Neural progenitor cell (in vitro differentiated cells): ENCODE measurements at regions not wholly inside any gene's neighbourhood (a gene's known extent, or its start where the extent isn't known, plus 50 kb on each side); places are given as distances from the start of the nearest gene placed in this dataset.

Source experiments
- DNase-seq: peaks from one replicate; pipeline ENCODE4 v3.0.0-alpha.2; 2016; ENCODE audit warnings: low spot score
- H2AFZ ChIP-seq: fragments of 200-600 bp; sonication (generic); replicated peaks from 2 replicates; pipeline ENCODE4 v1.6.1; 2016; ENCODE audit warnings: antibody characterized with exemption
- H3F3A ChIP-seq: fragments of 200-600 bp; sonication (generic); 2 replicates; pipeline ENCODE4 v1.6.1; 2016; ENCODE audit warnings: antibody characterized with exemption, low read depth
- H3K27ac ChIP-seq: fragments of 200-600 bp; sonication (generic); 2 replicates; pipeline ENCODE4 v1.5.1; 2016; ENCODE audit warnings: mild to moderate bottlenecking
- H3K27me3 ChIP-seq: fragments of 200-600 bp; sonication (generic); 2 replicates; pipeline ENCODE4 v1.6.1; 2016; ENCODE audit warnings: mild to moderate bottlenecking, moderate library complexity
- H3K36me3 ChIP-seq: fragments of 200-600 bp; sonication (generic); 2 replicates; pipeline ENCODE4 v1.5.1; 2016
- H3K4me1 ChIP-seq: fragments of 200-600 bp; sonication (generic); 2 replicates; pipeline ENCODE4 v1.6.1; 2016; ENCODE audit warnings: mixed run types
- H3K4me2 ChIP-seq: fragments of 200-600 bp; sonication (generic); 2 replicates; pipeline ENCODE4 v1.6.1; 2016
- H3K4me3 ChIP-seq: fragments of 200-600 bp; sonication (generic); 2 replicates; pipeline ENCODE4 v1.5.1; 2016
- H3K79me2 ChIP-seq: fragments of 200-600 bp; sonication (generic); 2 replicates; pipeline ENCODE4 v1.6.1; 2016; ENCODE audit warnings: low read depth
- H3K9ac ChIP-seq: fragments of 200-600 bp; sonication (generic); 2 replicates; pipeline ENCODE4 v1.6.1; 2016
- H3K9me3 ChIP-seq: fragments of 200-600 bp; sonication (generic); 2 replicates; pipeline ENCODE4 v1.5.1; 2016; ENCODE audit warnings: low read depth
- H4K20me1 ChIP-seq: fragments of 200-600 bp; sonication (generic); 2 replicates; pipeline ENCODE4 v1.6.1; 2016; ENCODE audit warnings: low read depth
- H3K27ac Mint-ChIP-seq: 3 replicates; pipeline ENCODE4 v1.8.0; 2021; ENCODE audit warnings: mixed read lengths
- H3K27me3 Mint-ChIP-seq: 2 replicates; pipeline ENCODE4 v1.8.0; 2022; ENCODE audit warnings: low read depth, mild to moderate bottlenecking, inconsistent platforms, moderate library complexity, mixed read lengths; ENCODE audit not compliant: insufficient read depth
- H3K36me3 Mint-ChIP-seq: 3 replicates; pipeline ENCODE4 v1.8.0; 2021; ENCODE audit warnings: mixed read lengths
- H3K4me1 Mint-ChIP-seq: 3 replicates; pipeline ENCODE4 v1.8.0; 2021; ENCODE audit warnings: mixed read lengths
- H3K4me3 Mint-ChIP-seq: 3 replicates; pipeline ENCODE4 v1.8.0; 2021; ENCODE audit warnings: mild to moderate bottlenecking, moderate library complexity, mixed read lengths
- H3K9me3 Mint-ChIP-seq: 3 replicates; pipeline ENCODE4 v1.8.0; 2020; ENCODE audit warnings: mixed read lengths
- CTCF ChIP-seq: fragments of 200-600 bp; sonication (generic); IDR thresholded peaks from 2 replicates; pipeline ENCODE4 v1.5.1; 2017; ENCODE audit warnings: antibody characterized with exemption, mild to moderate bottlenecking
- EZH2 ChIP-seq: fragments of 200-600 bp; sonication (generic); IDR thresholded peaks from 2 replicates; pipeline ENCODE4 v1.6.1; 2017; ENCODE audit warnings: antibody characterized with exemption, mild to moderate bottlenecking, moderate library complexity
- EZH2phosphoT487 ChIP-seq: fragments of 200-600 bp; sonication (generic); IDR thresholded peaks from 2 replicates; pipeline ENCODE4 v1.6.1; 2017; ENCODE audit warnings: antibody characterized with exemption

- Mint-ChIP-seq H3K27me3 (peaks cover 6% of the 10 kb centered on the region), H3K4me3 (no peak overlapping the region)
- no peak overlapping the region for H3K4me2 ChIP-seq
Measured at GRCh38 chr2:733001-733400, 55.8 kb upstream of the TMEM18 start.

DNA sequence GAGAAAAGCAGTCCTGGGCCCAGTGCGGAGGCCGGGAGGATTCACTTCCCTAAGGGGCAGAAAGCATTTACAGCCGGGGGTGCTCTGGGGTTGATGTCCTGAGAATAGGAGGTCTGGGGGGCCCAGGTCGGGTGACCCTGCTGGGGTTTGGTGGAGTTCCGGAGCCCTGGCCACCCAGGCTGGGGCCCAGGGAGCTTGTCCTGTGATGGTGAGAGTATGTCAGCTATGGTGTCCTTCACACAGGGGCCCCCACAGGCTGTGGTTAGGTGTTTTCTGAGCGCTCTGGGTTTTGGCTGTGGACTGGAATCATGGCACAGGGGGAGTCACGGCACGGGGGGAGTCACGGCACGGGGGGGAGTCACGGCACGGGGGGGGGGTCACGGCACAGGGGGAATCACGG lies 54.5 kb upstream of the TMEM18 start:
- H3F3A ChIP-seq, result peaks cover 7% of the 10 kb centered on the region
- TF ChIP-seq EZH2phosphoT487 (no peak), CTCF (no peak), EZH2 (no peak)
- H3K79me2 ChIP-seq, result no peaks in the 10 kb centered on the region
- H4K20me1 ChIP-seq, result no peaks in the 10 kb centered on the region
- DNase-seq, result no peak
- H3K36me3 Mint-ChIP-seq, result peaks cover 1% of the 10 kb centered on the region
- no peak overlapping the region for H3K4me3 ChIP-seq
- peaks cover 32% of the 10 kb centered on the region for H3K4me1 Mint-ChIP-seq
- no peak overlapping the region for H3K9ac ChIP-seq
- no peak overlapping the region for H3K27ac Mint-ChIP-seq
- no peak overlapping the region for H2AFZ ChIP-seq
- no peak overlapping the region for H3K27ac ChIP-seq
- no peaks in the 10 kb centered on the region for H3K27me3 ChIP-seq
- H3K9me3 ChIP-seq, result no peaks in the 10 kb centered on the region
- H3K4me3 Mint-ChIP-seq, result no peak overlapping the region
- H3K4me2 ChIP-seq, result no peak overlapping the region
- H3K4me1 ChIP-seq, result peaks cover 15% of the 10 kb centered on the region
- H3K27me3 Mint-ChIP-seq, result peaks cover 6% of the 10 kb centered on the region
- peaks cover 2% of the 10 kb centered on the region for H3K9me3 Mint-ChIP-seq
- H3K36me3 ChIP-seq, result no peaks in the 10 kb centered on the region

More at GRCh38 chr2:733001-733400, 55.8 kb upstream of the TMEM18 start:
- Histone ChIP-seq H3K9me3 (no peaks in the 10 kb centered on the region), H3K9ac (no peak overlapping the region), H4K20me1 (no peaks in the 10 kb centered on the region), H3K27ac (no peak overlapping the region), H3F3A (peaks cover 7% of the 10 kb centered on the region), H3K79me2 (no peaks in the 10 kb centered on the region), H3K36me3 (no peaks in the 10 kb centered on the region), H2AFZ (no peak overlapping the region), H3K4me1 (peaks cover 15% of the 10 kb centered on the region), H3K4me3 (no peak overlapping the region), H3K27me3 (no peaks in the 10 kb centered on the region)
- H3K36me3 Mint-ChIP-seq, result peaks cover 1% of the 10 kb centered on the region
- no peak for DNase-seq
- peak overlapping the region; percentile 64 for H3K27ac Mint-ChIP-seq
- H3K9me3 Mint-ChIP-seq, result peaks cover 2% of the 10 kb centered on the region
- TF ChIP-seq CTCF (no peak), EZH2 (no peak), EZH2phosphoT487 (no peak)
- peaks cover 32% of the 10 kb centered on the region for H3K4me1 Mint-ChIP-seq

DNA sequence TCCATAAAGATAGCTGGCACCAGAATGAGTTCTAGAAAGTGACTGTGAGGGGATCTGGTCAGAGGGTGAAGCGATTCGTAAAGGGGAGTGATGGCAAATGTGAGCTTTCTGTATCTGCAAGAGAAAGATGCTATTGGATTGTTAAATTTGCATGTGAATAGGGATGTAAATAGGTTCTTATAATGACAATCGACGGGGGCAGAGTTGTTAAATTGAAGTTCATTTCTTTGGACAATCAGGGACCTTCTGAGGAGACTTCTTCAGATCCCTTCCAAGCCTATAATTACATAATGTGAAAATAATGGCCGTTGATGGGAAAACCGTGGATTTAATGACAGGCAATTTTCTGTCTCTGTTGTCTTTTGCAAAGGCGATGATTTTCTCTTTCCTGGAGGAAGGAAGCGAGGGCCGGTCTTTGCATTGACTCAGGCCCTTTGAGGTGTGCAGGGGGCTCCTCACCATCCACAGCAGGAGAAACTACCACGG lies 52.2 kb upstream of the TMEM18 start:
- DNase-seq, result no peak
- H3K36me3 Mint-ChIP-seq, result peaks cover 1% of the 10 kb centered on the region
- Histone ChIP-seq H3K4me2 (no peak overlapping the region), H3K9ac (no peak overlapping the region), H3K27me3 (no peaks in the 10 kb centered on the region), H3K79me2 (no peaks in the 10 kb centered on the region), H3K9me3 (no peaks in the 10 kb centered on the region), H2AFZ (peak overlapping the region; percentile 86), H3F3A (peaks cover 7% of the 10 kb centered on the region), H3K4me3 (no peak overlapping the region), H3K27ac (no peak overlapping the region), H4K20me1 (no peaks in the 10 kb centered on the region), H3K4me1 (peaks cover 7% of the 10 kb centered on the region), H3K36me3 (no peaks in the 10 kb centered on the region)
- peaks cover 7% of the 10 kb centered on the region for H3K27me3 Mint-ChIP-seq
- H3K4me3 Mint-ChIP-seq, result no peak overlapping the region
- peaks cover 16% of the 10 kb centered on the region for H3K4me1 Mint-ChIP-seq
- TF ChIP-seq EZH2 (no peak), EZH2phosphoT487 (no peak), CTCF (no peak)
- no peak overlapping the region for H3K27ac Mint-ChIP-seq
- peaks cover 2% of the 10 kb centered on the region for H3K9me3 Mint-ChIP-seq
